CD14-positive monocyte (primary cell): ENCODE measurements at regions not wholly inside any gene's neighbourhood (a gene's known extent, or its start where the extent isn't known, plus 50 kb on each side); places are given as distances from the start of the nearest gene placed in this dataset.

Experiments used
- DNase-seq, 3 donors: peaks; one replicate each; pipeline ENCODE4 v3.0.0-alpha.2; 2011 to 2022
- H2AFZ ChIP-seq: 2 replicates; pipeline ENCODE4 v1.6.0; 2012; ENCODE audit warnings: mild to moderate bottlenecking, low read depth, low read length, inconsistent platforms; ENCODE audit not compliant: insufficient read depth, poor library complexity, severe bottlenecking
- H3K27ac ChIP-seq, 2 donors: 1 replicate in 1 of 2; 2 replicates in 1 of 2; pipeline ENCODE4 v1.5.1; 2012 to 2013; ENCODE audit warnings: low read length in 2 of 2, control low read depth in 1 of 2, inconsistent platforms in 1 of 2, low read depth in 1 of 2, mild to moderate bottlenecking in 1 of 2
- H3K27me3 ChIP-seq, 2 donors: one replicate each; pipeline versions ENCODE4 v1.6.0 to v1.6.1; 2011 to 2013; ENCODE audit warnings: low read length in 2 of 2; ENCODE audit not compliant: control insufficient read depth in 2 of 2, insufficient read depth in 2 of 2
- H3K36me3 ChIP-seq, 2 donors: replicated peaks in 1 of 2; 1 replicate in 1 of 2; 2 replicates in 1 of 2; pipeline versions ENCODE4 v1.5.1 to v1.6.1; 2012 to 2013; ENCODE audit warnings: low read length in 2 of 2, control low read depth in 1 of 2, inconsistent platforms in 1 of 2, mild to moderate bottlenecking in 1 of 2; ENCODE audit not compliant: insufficient read depth in 2 of 2, control insufficient read depth in 1 of 2
- H3K4me1 ChIP-seq, 2 donors: 1 replicate in 1 of 2; 2 replicates in 1 of 2; pipeline versions ENCODE4 v1.5.1 to v1.6.1; 2012 to 2013; ENCODE audit warnings: low read length in 2 of 2, control low read depth in 1 of 2, inconsistent platforms in 1 of 2, mild to moderate bottlenecking in 1 of 2, moderate library complexity in 1 of 2; ENCODE audit not compliant: insufficient read depth in 2 of 2, control insufficient read depth in 1 of 2
- H3K4me2 ChIP-seq: replicated peaks from 2 replicates; pipeline ENCODE3; 2012; ENCODE audit warnings: low read length, moderate library complexity, mild to moderate bottlenecking; ENCODE audit not compliant: poor library complexity, severe bottlenecking; ENCODE audit errors: extremely low read depth
- H3K4me3 ChIP-seq, 3 experiments: fragments of 200-600 bp in 1 of 3; sonication (generic) in 1 of 3; replicated peaks in 1 of 3; 1 replicate in 2 of 3; 2 replicates in 1 of 3; pipeline ENCODE4 v1.5.1; 2011 to 2013; ENCODE audit warnings: low read length in 3 of 3, mild to moderate bottlenecking in 3 of 3, control low read depth in 2 of 3, low read depth in 2 of 3, inconsistent platforms in 1 of 3, moderate library complexity in 1 of 3
- H3K79me2 ChIP-seq: 2 replicates; pipeline ENCODE4 v1.6.0; 2012; ENCODE audit warnings: mild to moderate bottlenecking, control low read depth, inconsistent platforms, low read length, moderate library complexity; ENCODE audit not compliant: insufficient read depth
- H3K9ac ChIP-seq: 2 replicates; pipeline ENCODE4 v1.6.0; 2017; ENCODE audit warnings: low read length, mild to moderate bottlenecking; ENCODE audit not compliant: insufficient read depth, poor library complexity, severe bottlenecking
- H3K9me3 ChIP-seq, 2 donors: replicated peaks in 1 of 2; 1 replicate in 1 of 2; 2 replicates in 1 of 2; pipeline versions ENCODE4 v1.5.1 to v1.6.1; 2012 to 2013; ENCODE audit warnings: low read length in 2 of 2, control low read depth in 1 of 2; ENCODE audit not compliant: control insufficient read depth in 1 of 2, insufficient read depth in 1 of 2
- H4K20me1 ChIP-seq: 2 replicates; pipeline ENCODE4 v1.6.0; 2012; ENCODE audit warnings: mild to moderate bottlenecking, low read length, control low read depth, moderate library complexity; ENCODE audit not compliant: insufficient read depth
- H3K27ac Mint-ChIP-seq, 7 donors: one replicate each; pipeline ENCODE4 v1.8.0; 2020; ENCODE audit warnings: mild to moderate bottlenecking in 7 of 7, mixed read lengths in 7 of 7, moderate library complexity in 6 of 7, inconsistent platforms in 2 of 7
- H3K27me3 Mint-ChIP-seq, 3 donors: one replicate each; pipeline ENCODE4 v1.8.0; 2021 to 2022; ENCODE audit warnings: low read depth in 3 of 3, mild to moderate bottlenecking in 3 of 3, mixed read lengths in 3 of 3, moderate library complexity in 3 of 3, inconsistent platforms in 1 of 3
- H3K36me3 Mint-ChIP-seq, 2 donors: one replicate each; pipeline ENCODE4 v1.8.0; 2020; ENCODE audit warnings: mixed read lengths in 2 of 2, inconsistent platforms in 1 of 2, mild to moderate bottlenecking in 1 of 2
- H3K4me1 Mint-ChIP-seq: one replicate; pipeline ENCODE4 v1.8.0; 2020; ENCODE audit warnings: mild to moderate bottlenecking, mixed read lengths
- H3K4me3 Mint-ChIP-seq, 2 donors: one replicate each; pipeline ENCODE4 v1.8.0; 2020; ENCODE audit warnings: mild to moderate bottlenecking in 2 of 2, mixed read lengths in 2 of 2, moderate library complexity in 1 of 2
- H3K9me3 Mint-ChIP-seq, 7 donors: one replicate each; pipeline ENCODE4 v1.8.0; 2020 to 2022; ENCODE audit warnings: mixed read lengths in 7 of 7, mild to moderate bottlenecking in 6 of 7, moderate library complexity in 6 of 7, inconsistent platforms in 2 of 7
- CTCF ChIP-seq: fragments of 200-600 bp; IDR thresholded peaks from one replicate; pipeline ENCODE4 v1.8.0; 2022; ENCODE audit warnings: antibody characterized with exemption, mild to moderate bottlenecking
- WGBS: methylation state at CpG from one replicate; pipeline ENCODE4 v1.1.5; 2013; ENCODE audit warnings: missing lambda C conversion rate; ENCODE audit not compliant: insufficient coverage; 5-methylcytosine and 5-hydroxymethylcytosine counted together
- intact Hi-C, 2 donors: fragments of 100-400 bp; cut with micrococcal nuclease; formaldehyde crosslinking; loops; one replicate each; pipeline versions ENCODE4 v1.15.0 to v1.15.1; 2023

- no peak for TF ChIP-seq CTCF
- no peak for DNase-seq
- Histone ChIP-seq H3K27me3 (no peaks in the 10 kb centered on the region), H3K9ac (no peak overlapping the region), H3K4me3 (no peak overlapping the region), H3K9me3 (no peaks in the 10 kb centered on the region), H3K4me2 (no peak overlapping the region), H3K4me1 (peaks cover 10 to 14% of the 10 kb centered on the region in 2 donors), H3K36me3 (no peaks in the 10 kb centered on the region), H2AFZ (no peak overlapping the region), H3K27ac (no peak overlapping the region), H4K20me1 (no peaks in the 10 kb centered on the region), H3K79me2 (no peaks in the 10 kb centered on the region)
- Mint-ChIP-seq H3K27me3 (no peaks in the 10 kb centered on the region), H3K4me3 (no peak overlapping the region), H3K36me3 (no peaks in the 10 kb centered on the region), H3K9me3 (peaks cover 0 to 3% (median 0%) of the 10 kb centered on the region in 7 donors), H3K4me1 (peaks cover 14% of the 10 kb centered on the region), H3K27ac (no peak overlapping the region)
- 100% methylated on average over 2 of the region's 7 CpGs for WGBS
- intact Hi-C loops = no loop called here
These were observed 73.8 kb upstream of the S1PR1 start for GRCh38 chr1:101162736-101163735.

- TF ChIP-seq CTCF = no peak
- intact Hi-C loops = no loop called here
- peaks cover 14% of the 10 kb centered on the region for H3K4me1 Mint-ChIP-seq
- H3K27me3 ChIP-seq = no peaks in the 10 kb centered on the region
- H3K4me2 ChIP-seq = no peak overlapping the region
- no peak for DNase-seq
- no peaks in the 10 kb centered on the region for H3K27me3 Mint-ChIP-seq
- H3K36me3 Mint-ChIP-seq = no peaks in the 10 kb centered on the region
- H3K9me3 Mint-ChIP-seq = peaks cover 0 to 3% (median 0%) of the 10 kb centered on the region in 7 donors
- no CpG with 5 or more reads among the region's 3 CpGs for WGBS
- no peak overlapping the region for H3K4me3 ChIP-seq
- H3K27ac ChIP-seq = no peak overlapping the region
- no peak overlapping the region for H2AFZ ChIP-seq
- no peaks in the 10 kb centered on the region for H3K79me2 ChIP-seq
- H4K20me1 ChIP-seq = no peaks in the 10 kb centered on the region
- peaks cover 10 to 14% of the 10 kb centered on the region in 2 donors for H3K4me1 ChIP-seq
- no peak overlapping the region for H3K9ac ChIP-seq
- no peak overlapping the region for H3K4me3 Mint-ChIP-seq
- H3K27ac Mint-ChIP-seq = no peak overlapping the region
- H3K36me3 ChIP-seq = no peaks in the 10 kb centered on the region
- H3K9me3 ChIP-seq = no peaks in the 10 kb centered on the region
These were observed 74.5 kb upstream of the S1PR1 start for GRCh38 chr1:101162300-101162699.
